ENCODE measurements at regions not wholly inside any gene's neighbourhood (a gene's known extent, or its start where the extent isn't known, plus 50 kb on each side); places are given as distances from the start of the nearest gene placed in this dataset.
"Not testable (repeated sequence)": the region's sequence is repeated elsewhere in the genome, so short reads cannot be mapped to it uniquely, and the experiment has no call there.

DNA sequence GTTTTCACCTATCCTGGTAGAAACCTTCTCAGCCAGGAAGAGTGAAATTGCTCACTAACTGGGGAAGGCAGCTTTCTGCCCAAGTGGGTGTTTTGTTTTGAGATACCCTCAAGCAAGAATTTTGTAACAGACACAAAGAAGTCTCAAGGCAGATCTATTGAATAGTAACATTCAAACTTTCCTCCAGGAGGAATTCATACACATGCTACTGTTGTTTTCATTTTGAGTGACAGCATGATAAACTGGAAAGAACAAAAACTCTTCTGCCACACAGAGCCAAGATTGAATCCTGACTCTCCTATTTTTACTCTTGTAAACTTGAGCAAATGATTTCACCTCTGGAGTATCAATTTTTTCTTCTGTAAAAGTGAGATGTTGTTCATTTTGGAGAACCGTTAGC, 54.8 kb upstream of the MBNL1 start (continued):
- TF ChIP-seq, protein P1, sequence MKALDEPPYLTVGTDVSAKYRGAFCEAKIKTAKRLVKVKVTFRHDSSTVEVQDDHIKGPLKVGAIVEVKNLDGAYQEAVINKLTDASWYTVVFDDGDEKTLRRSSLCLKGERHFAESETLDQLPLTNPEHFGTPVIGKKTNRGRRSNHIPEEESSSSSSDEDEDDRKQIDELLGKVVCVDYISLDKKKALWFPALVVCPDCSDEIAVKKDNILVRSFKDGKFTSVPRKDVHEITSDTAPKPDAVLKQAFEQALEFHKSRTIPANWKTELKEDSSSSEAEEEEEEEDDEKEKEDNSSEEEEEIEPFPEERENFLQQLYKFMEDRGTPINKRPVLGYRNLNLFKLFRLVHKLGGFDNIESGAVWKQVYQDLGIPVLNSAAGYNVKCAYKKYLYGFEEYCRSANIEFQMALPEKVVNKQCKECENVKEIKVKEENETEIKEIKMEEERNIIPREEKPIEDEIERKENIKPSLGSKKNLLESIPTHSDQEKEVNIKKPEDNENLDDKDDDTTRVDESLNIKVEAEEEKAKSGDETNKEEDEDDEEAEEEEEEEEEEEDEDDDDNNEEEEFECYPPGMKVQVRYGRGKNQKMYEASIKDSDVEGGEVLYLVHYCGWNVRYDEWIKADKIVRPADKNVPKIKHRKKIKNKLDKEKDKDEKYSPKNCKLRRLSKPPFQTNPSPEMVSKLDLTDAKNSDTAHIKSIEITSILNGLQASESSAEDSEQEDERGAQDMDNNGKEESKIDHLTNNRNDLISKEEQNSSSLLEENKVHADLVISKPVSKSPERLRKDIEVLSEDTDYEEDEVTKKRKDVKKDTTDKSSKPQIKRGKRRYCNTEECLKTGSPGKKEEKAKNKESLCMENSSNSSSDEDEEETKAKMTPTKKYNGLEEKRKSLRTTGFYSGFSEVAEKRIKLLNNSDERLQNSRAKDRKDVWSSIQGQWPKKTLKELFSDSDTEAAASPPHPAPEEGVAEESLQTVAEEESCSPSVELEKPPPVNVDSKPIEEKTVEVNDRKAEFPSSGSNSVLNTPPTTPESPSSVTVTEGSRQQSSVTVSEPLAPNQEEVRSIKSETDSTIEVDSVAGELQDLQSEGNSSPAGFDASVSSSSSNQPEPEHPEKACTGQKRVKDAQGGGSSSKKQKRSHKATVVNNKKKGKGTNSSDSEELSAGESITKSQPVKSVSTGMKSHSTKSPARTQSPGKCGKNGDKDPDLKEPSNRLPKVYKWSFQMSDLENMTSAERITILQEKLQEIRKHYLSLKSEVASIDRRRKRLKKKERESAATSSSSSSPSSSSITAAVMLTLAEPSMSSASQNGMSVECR (CRISPR knock-in tag; IDR thresholded peaks at IDR 0.05; ENCODE audit: borderline replicate concordance) = no peak
- TF ChIP-seq ZNF263 (CRISPR knock-in tag; IDR thresholded peaks at IDR 0.05; ENCODE audit: low read depth) = no peak
- TF ChIP-seq, protein P2, sequence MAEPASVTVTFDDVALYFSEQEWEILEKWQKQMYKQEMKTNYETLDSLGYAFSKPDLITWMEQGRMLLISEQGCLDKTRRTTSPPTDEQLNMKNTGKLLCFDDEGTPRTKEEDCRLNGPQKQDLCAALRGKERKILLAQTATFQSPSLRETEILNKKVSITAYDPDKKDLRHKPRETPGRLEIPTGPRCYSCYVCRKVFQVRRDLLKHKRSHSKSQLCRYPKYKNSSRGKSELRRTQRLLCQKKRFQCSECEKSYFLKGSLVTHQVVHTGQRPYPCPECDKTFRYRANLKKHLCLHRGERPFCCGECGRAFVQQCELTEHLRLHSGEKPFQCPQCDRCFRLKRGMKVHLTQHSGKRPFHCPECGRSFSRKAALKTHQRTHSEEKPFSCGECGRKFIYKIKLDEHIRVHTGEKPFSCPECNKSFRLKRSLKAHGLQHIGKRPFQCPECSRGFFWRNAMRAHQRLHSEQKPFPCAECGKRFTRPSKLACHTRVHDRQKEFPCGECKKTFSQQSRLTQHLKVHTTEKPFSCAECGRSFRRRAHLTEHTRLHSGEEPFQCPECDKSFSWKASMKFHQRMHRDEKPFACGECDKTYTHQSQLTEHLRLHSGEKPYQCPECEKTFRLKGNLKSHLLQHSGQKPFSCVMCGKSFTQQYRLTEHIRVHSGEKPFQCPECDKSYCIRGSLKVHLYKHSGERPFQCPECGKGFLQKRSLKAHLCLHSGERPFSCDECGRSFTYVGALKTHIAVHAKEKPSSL (CRISPR knock-in tag; conservative IDR thresholded peaks at IDR 0.05) = no peak
- no peak for TF ChIP-seq ESRRA (CRISPR knock-in tag; IDR thresholded peaks at IDR 0.05; ENCODE audit: borderline replicate concordance)
- no peak for TF ChIP-seq GTF2I (CRISPR knock-in tag; conservative IDR thresholded peaks at IDR 0.05)

DNA sequence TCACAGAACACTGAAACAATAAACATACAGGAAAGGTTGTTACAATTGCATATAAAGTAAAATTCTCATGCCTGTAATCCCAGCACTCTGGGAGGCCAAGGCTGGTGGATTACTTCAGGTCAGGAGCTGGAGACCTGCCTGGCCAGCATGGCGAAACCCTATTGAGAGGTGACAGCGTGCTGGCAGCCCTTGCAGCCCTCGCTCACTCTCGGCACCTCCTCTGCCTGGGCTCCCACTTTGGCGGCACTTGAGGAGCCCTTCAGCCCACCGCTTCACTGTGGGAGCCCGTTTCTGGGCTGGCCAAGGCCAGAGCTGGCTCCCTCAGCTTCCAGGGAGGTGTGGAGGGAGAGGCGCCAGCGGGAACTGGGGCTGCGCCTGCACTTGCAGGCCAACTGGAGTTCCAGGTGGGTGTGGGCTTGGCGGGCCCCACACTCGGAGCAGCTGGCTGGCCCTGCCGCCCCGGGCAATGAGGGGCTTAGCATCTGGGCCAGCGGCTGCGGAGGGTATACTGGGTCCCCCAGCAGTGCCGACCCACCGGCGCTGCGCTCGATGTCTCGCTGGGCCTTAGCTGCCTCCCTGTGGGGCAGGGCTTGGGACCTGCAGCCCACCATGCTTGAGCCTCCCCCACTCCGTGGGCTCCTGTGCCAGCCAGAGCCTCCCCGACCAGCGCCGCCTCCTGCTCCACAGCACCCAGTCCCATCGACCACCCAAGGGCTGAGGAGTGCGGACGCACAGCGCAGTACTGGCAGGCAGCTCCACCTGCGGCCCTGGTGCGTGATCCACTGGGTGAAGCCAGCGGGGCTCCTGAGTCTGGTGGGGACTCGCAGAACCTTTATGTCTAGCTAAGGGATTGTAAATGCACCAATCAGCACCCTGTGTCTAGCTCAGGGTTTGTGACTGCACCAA, 51.5 kb upstream of the MBNL1 start:
- H3K4me3 Mint-ChIP-seq; H3K9me3 Mint-ChIP-seq; H3K27ac Mint-ChIP-seq; POLR2A ChIA-PET; H3K27me3 Mint-ChIP-seq (ENCODE audit: low read depth); CTCF ChIA-PET; ATAC-seq; H3K36me3 Mint-ChIP-seq; DNase-seq (ENCODE audit: low spot score): not testable (repeated sequence)
- H3K4me1 Mint-ChIP-seq = peaks cover 11% of the 10 kb centered on the region

DNA sequence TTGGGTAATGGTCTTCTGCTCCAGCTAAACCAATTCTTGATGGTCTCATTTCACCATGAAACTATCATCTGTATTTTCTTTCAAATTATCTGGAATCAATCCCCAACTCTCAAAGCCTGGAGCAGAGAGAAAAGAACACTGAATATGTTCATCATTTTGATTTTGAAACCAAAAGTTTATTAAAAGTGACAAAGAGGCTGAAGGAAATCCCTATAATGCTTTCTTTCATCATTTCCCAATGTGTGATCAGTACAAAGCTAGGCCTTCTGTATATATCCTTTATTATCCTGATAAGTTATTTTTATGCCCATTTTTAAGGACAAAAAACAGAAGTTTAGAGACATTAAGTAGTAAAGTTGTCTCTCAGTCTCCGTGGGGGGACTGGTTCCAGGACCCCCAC, 50.1 kb upstream of the MBNL1 start:
- H3K27me3 Mint-ChIP-seq (ENCODE audit: low read depth) = no peaks in the 10 kb centered on the region
- no peak overlapping the region for H3K4me3 Mint-ChIP-seq
- DNase-seq (ENCODE audit: low spot score) (no peak), ATAC-seq (no peak)
- TF ChIP-seq, protein P1 (CRISPR knock-in tag; IDR thresholded peaks at IDR 0.05; ENCODE audit: borderline replicate concordance) = no peak
- no peak for TF ChIP-seq NFE2L1 (CRISPR knock-in tag; IDR thresholded peaks at IDR 0.05)
- H3K36me3 Mint-ChIP-seq = no peaks in the 10 kb centered on the region
- ChIA-PET CTCF (no interaction called here), POLR2A (no interaction called here)
- peaks cover 10% of the 10 kb centered on the region for H3K9me3 Mint-ChIP-seq
- H3K4me1 Mint-ChIP-seq = 0 out of 2 replicates have a peak, but pooled peaks cover 2% of the 10 kb centered on the region
- no peak overlapping the region for H3K27ac Mint-ChIP-seq
